Activated effector memory CD4-positive, alpha-beta T cell treated with anti-CD3 and anti-CD28 coated beads, Interleukin-2, amount 50 U/mL, for 16 hours (primary cell): ENCODE measurements at regions not wholly inside any gene's neighbourhood (a gene's known extent, or its start where the extent isn't known, plus 50 kb on each side); places are given as distances from the start of the nearest gene placed in this dataset.

Source experiments
- DNase-seq: peaks from one replicate; pipeline ENCODE4 v3.0.0-alpha.2; 2020

GRCh38 chr10:3852147-3852904 is 67.3 kb upstream of the KLF6 start:
- peak; percentile 89 for DNase-seq

GRCh38 chr10:3850999-3851937 is 66.3 kb upstream of the KLF6 start:
- DNase-seq, result no peak

- no peak for DNase-seq
These were observed 64.0 kb upstream of the KLF6 start for GRCh38 chr10:3848775-3849635.

- no peak for DNase-seq
These were observed 63.2 kb upstream of the KLF6 start for GRCh38 chr10:3848005-3848774.

- DNase-seq, result no peak
These were observed 61.7 kb upstream of the KLF6 start for GRCh38 chr10:3846736-3847135.

GRCh38 chr10:3844491-3845025 is 59.5 kb upstream of the KLF6 start:
- no peak for DNase-seq

- DNase-seq, result no peak
These were observed 53.7 kb upstream of the KLF6 start for GRCh38 chr10:3838460-3839437.

- no peak for DNase-seq
These were observed 52.8 kb upstream of the KLF6 start for GRCh38 chr10:3837647-3838459.

- no peak for DNase-seq
These were observed 51.3 kb upstream of the KLF6 start for GRCh38 chr10:3836222-3836820.

- DNase-seq, result no peak
These were observed 50.8 kb upstream of the KLF6 start for GRCh38 chr10:3835770-3836169.

- no peak for DNase-seq
These were observed 49.9 kb upstream of the KLF6 start for GRCh38 chr10:3834947-3835346.
